ENCODE measurements at regions not wholly inside any gene's neighbourhood (a gene's known extent, or its start where the extent isn't known, plus 50 kb on each side); places are given as distances from the start of the nearest gene placed in this dataset.

DNA sequence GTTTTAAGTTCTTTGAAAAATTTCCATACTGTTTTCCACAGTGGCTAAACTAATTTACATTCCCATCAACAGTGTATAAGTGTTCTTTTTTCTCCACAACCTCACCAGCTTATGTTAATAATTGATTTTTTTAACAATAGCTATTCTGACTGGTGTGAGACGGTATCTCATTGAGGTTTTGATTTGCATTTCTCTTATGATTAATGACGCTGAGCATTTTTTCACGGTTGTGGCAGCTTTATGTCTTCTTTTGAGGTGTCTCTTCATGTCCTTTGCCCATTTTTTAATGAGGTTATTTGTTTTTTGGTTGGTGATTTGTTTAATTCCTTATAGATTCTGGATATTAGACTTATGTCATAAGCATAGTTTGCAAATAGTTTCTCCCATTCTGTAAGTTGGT is 997.9 kb downstream of the SUCLG1 start:
- no peak for DNase-seq (ENCODE audit: extremely low spot score)
- POLR2A ChIA-PET: no interaction called here
- TF ChIP-seq, protein P1, sequence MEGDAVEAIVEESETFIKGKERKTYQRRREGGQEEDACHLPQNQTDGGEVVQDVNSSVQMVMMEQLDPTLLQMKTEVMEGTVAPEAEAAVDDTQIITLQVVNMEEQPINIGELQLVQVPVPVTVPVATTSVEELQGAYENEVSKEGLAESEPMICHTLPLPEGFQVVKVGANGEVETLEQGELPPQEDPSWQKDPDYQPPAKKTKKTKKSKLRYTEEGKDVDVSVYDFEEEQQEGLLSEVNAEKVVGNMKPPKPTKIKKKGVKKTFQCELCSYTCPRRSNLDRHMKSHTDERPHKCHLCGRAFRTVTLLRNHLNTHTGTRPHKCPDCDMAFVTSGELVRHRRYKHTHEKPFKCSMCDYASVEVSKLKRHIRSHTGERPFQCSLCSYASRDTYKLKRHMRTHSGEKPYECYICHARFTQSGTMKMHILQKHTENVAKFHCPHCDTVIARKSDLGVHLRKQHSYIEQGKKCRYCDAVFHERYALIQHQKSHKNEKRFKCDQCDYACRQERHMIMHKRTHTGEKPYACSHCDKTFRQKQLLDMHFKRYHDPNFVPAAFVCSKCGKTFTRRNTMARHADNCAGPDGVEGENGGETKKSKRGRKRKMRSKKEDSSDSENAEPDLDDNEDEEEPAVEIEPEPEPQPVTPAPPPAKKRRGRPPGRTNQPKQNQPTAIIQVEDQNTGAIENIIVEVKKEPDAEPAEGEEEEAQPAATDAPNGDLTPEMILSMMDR (IDR thresholded peaks at IDR 0.05; ENCODE audit: control extremely low read depth, extremely low read depth, low read depth, missing control alignments): no peak
- CTCF ChIA-PET: interaction anchor here (1.3 kb wide), 1 partner anchor 13 kb away, joined by 4 read pairs; no protein-coding TSS in a partner anchor

DNA sequence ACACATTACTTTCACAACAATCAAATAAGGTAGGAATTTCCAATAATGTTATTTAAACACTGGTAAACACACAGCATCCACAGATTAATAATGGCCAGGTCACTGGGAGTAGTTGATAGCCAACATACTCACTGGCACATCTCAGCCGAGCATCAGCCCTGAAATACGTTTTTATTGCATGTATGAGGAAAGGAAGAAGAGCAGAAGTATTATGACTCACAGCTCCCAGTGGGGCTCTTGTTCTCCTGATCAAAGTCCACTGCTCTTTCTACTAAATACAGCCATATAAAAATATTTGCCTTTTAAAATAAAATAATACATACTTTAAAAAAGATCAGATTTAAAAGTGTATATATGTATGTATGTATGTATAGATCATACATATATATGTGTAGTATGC is 999.6 kb downstream of the SUCLG1 start:
- CTCF ChIA-PET: interaction anchor here (1.2 kb wide), 1 partner anchor 33 kb away, joined by 3 read pairs; no protein-coding TSS in a partner anchor
- no peak for DNase-seq (ENCODE audit: extremely low spot score)
- TF ChIP-seq, protein P1 (IDR thresholded peaks at IDR 0.05; ENCODE audit: control extremely low read depth, extremely low read depth, low read depth, missing control alignments): no peak
- POLR2A ChIA-PET: no interaction called here

DNA sequence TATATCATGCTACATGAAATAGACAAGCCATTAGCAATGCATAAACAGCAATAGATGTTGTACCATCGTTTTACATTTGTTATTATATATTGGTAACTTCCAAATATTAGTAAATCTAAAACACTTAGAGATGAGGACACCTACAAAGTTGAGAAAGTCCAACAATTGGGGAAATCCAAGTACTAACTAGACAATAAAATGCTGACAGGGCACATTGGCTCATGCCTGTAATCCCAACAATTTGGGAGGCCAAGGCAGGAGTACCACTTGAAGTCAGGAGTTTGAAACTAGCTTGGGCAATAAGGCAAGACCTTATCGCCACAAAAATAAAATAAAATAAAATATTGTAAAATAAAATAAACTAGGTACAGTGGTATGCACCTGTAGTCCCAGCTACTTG is 1023.1 kb downstream of the SUCLG1 start:
- ChIA-PET CTCF (no interaction called here), POLR2A (no interaction called here)
- no peak for DNase-seq (ENCODE audit: extremely low spot score)
- TF ChIP-seq, protein P1 (IDR thresholded peaks at IDR 0.05; ENCODE audit: control extremely low read depth, extremely low read depth, low read depth, missing control alignments): no peak

DNA sequence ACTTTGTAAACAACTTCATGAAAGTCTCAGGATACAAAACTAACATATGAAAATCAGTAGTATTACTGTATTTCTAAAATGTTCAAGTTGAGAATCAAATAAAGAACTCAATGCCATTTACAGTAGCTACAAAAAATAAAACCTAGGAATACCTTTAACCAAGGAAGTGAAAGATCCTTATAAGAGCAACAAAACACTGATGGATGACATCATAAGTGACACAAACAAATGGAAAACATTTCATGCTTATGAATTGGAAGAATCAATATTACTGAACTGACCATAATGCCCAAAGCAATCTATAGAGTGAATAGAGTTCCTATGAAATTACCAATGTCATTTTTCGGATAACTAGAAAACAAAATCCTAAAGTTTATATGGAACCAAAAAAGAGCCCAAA is 1038.1 kb downstream of the SUCLG1 start:
- ChIA-PET CTCF (no interaction called here), POLR2A (no interaction called here)
- TF ChIP-seq, protein P1 (IDR thresholded peaks at IDR 0.05; ENCODE audit: control extremely low read depth, extremely low read depth, low read depth, missing control alignments): no peak
- no peak for DNase-seq (ENCODE audit: extremely low spot score)

DNA sequence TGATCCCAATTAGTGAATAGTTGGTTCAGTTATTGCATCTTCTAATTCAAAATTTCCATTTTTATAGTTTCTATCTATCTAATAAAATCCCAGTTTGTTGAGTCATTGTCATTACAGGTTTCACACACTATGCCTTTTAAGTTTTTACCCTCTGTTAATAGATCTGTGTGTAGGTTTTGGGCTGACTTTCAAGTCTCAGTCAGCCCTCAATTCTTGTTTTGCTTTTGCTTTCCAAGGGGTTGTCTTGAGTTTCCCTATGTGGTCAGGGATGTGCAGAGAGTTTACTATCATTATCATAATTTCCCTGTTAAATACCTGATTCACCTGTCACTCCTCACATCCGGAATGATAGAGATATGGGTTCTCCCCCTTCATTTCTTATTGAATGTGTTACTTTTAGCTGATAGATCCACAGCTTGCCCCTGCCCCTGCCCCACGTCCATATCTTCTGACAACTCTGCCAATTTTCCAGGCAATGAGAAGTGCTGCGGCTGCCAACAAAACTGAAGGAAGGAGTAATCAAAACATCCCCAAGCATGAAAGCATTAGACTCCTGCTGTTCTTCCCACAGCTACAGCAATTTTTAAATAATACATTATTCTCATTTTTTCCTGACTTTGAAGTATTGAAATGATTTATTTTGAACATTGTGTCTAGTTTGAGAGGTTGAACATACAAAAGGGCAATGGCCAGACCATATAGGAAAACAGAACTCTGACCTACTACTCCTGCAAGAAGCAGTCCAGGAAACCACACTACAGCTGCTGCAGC is 1064.8 kb downstream of the SUCLG1 start:
- DNase-seq (ENCODE audit: extremely low spot score): no peak
- TF ChIP-seq, protein P1 (IDR thresholded peaks at IDR 0.05; ENCODE audit: control extremely low read depth, extremely low read depth, low read depth, missing control alignments): no peak
- ChIA-PET CTCF (no interaction called here), POLR2A (no interaction called here)

DNA sequence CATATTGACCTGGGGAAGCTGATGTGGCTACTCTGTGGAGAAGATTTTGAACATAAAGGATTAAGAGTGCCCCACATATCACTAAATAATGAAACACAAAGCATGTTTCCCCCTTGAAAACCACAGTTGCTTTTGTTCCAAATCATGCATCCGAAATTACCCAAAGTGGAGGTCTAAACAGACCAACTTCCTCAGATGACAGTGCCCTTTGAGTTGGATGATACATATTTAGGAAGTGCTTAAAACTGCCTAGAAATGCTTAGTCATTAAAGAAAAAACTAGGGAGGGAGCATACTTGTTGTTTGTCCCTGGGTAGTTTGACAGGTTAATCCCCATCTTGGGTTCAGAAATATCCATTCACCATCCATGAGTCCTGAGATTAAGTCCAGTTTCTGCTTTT is 1070.3 kb downstream of the SUCLG1 start:
- TF ChIP-seq, protein P1 (IDR thresholded peaks at IDR 0.05; ENCODE audit: control extremely low read depth, extremely low read depth, low read depth, missing control alignments): no peak
- DNase-seq (ENCODE audit: extremely low spot score): no peak
- CTCF ChIA-PET: no interaction called here
- POLR2A ChIA-PET: no interaction called here
